ENCODE measurements at regions not wholly inside any gene's neighbourhood (a gene's known extent, or its start where the extent isn't known, plus 50 kb on each side); places are given as distances from the start of the nearest gene placed in this dataset.

- H2BK120ac ChIP-seq (replicated peaks; ENCODE audit: low read depth, low read length) = no peak overlapping the region
- no peak overlapping the region for H3K4ac ChIP-seq (replicated peaks; ENCODE audit: insufficient read length, low read depth, low read length)
- no peak overlapping the region for H2AFZ ChIP-seq (ENCODE audit: low read length)
- CTCF ChIA-PET (ENCODE audit: partially characterized antibody) = interaction anchor here (0.6 to 1.6 kb wide), 2 partner anchors 53 to 920 kb away, joined by 3 read pairs; no protein-coding TSS in a partner anchor
- no peak overlapping the region for H2BK20ac ChIP-seq (ENCODE audit: low read length)
- no peak overlapping the region for H2AK5ac ChIP-seq (ENCODE audit: low read depth, low read length)
- POLR2A ChIA-PET (ENCODE audit: partially characterized antibody) = no interaction called here
- H2BK12ac ChIP-seq (ENCODE audit: low read depth, low read length) = no peak overlapping the region
- no peak overlapping the region for H4K91ac ChIP-seq (replicated peaks; ENCODE audit: insufficient read length, low read length)
- H3K56ac ChIP-seq (replicated peaks; ENCODE audit: insufficient read length, low read depth, low read length) = no peak overlapping the region
- no peaks in the 10 kb centered on the region for H3K79me1 ChIP-seq (ENCODE audit: low read depth, low read length)
- H4K20me1 ChIP-seq (replicated peaks in 1 of 2; ENCODE audit: control insufficient read depth in 1 of 2, insufficient read depth in 2 of 2, low read length in 2 of 2) = no peaks in the 10 kb centered on the region
- no peaks in the 10 kb centered on the region for H3K36me3 ChIP-seq (ENCODE audit: control insufficient read depth in 2 of 4, insufficient read depth in 4 of 4, low read length in 3 of 4)
- no peaks in the 10 kb centered on the region for H3K23me2 ChIP-seq (ENCODE audit: low read depth, low read length)
- DNase-seq (ENCODE audit: low read depth in 1 of 2, low spot score in 2 of 2) (no peak), FAIRE-seq (no peak)
- no peaks in the 10 kb centered on the region for H3K79me2 ChIP-seq (ENCODE audit: control insufficient read depth in 1 of 2, insufficient read depth in 2 of 2, low read length in 2 of 2)
- no peak overlapping the region for H4K8ac ChIP-seq (ENCODE audit: extremely low read depth, insufficient read depth, low read length)
- no peak overlapping the region for H3K27ac ChIP-seq (ENCODE audit: low read depth, low read length)
- H2BK5ac ChIP-seq (ENCODE audit: low read depth, low read length) = no peak overlapping the region
- H3K23ac ChIP-seq (ENCODE audit: insufficient read length) = no peak overlapping the region
- 90% methylated on average over 2 of the region's 2 CpGs; no CpG with 5 or more reads in 1 of the 2 experiments for WGBS, 2 experiments (ENCODE audit: extremely low coverage in 1 of 2, insufficient coverage in 1 of 2, insufficient read length in 1 of 2, insufficient replicate concordance in 2 of 2, low coverage in 1 of 2, low lambda C conversion rate in 2 of 2, missing lambda C conversion rate in 1 of 2)
- H3K9ac ChIP-seq (replicated peaks in 1 of 4; ENCODE audit: extremely low read depth in 1 of 4, low read depth in 3 of 4, low read length in 3 of 4) = no peak overlapping the region
- no peak overlapping the region for H3K4me3 ChIP-seq (ENCODE audit: extremely low read depth in 1 of 4, insufficient read depth in 2 of 4, low read depth in 3 of 4, low read length in 4 of 4)
- H3K9me3 ChIP-seq (ENCODE audit: insufficient read depth in 2 of 2, low read depth in 1 of 2, low read length in 1 of 2) = no peaks in the 10 kb centered on the region
- no peak overlapping the region for H3K4me2 ChIP-seq (ENCODE audit: insufficient read depth in 1 of 2, low read depth in 2 of 2, low read length in 2 of 2)
- H3K14ac ChIP-seq (ENCODE audit: insufficient read length) = no peak overlapping the region
- H3K4me1 ChIP-seq (replicated peaks in 1 of 4; ENCODE audit: control insufficient read depth in 3 of 4, insufficient read depth in 4 of 4, low read length in 3 of 4) = no peaks in the 10 kb centered on the region
- no peak overlapping the region for H4K5ac ChIP-seq (ENCODE audit: insufficient read length, low read depth, low read length)
- no peak overlapping the region for H3K18ac ChIP-seq (ENCODE audit: extremely low read depth, low read length)
- H2BK15ac ChIP-seq (ENCODE audit: low read length) = no peak overlapping the region
- H3K27me3 ChIP-seq (replicated peaks in 1 of 4; ENCODE audit: control insufficient read depth in 3 of 4, extremely low read depth in 1 of 4, insufficient read depth in 3 of 4, low read length in 3 of 4) = no peaks in the 10 kb centered on the region
- TF ChIP-seq MAX (IDR thresholded peaks at IDR 0.05) = no peak
- no peak for TF ChIP-seq HDAC2 (IDR thresholded peaks at IDR 0.05; ENCODE audit: borderline replicate concordance in 1 of 2, low read depth in 2 of 2, low read length in 2 of 2)
- TF ChIP-seq ZNF274 (IDR thresholded peaks at IDR 0.05; ENCODE audit: borderline replicate concordance, extremely low read depth, low read length) = no peak
- TF ChIP-seq CHD1 (IDR thresholded peaks at IDR 0.05; ENCODE audit: low read depth, low read length) = no peak
- TF ChIP-seq SAP30 (IDR thresholded peaks at IDR 0.05; ENCODE audit: insufficient read depth, insufficient replicate concordance, low read length) = no peak
- TF ChIP-seq EZH2 (IDR thresholded peaks at IDR 0.05; ENCODE audit: low read depth, low read length, severe bottlenecking) = no peak
- no peak for TF ChIP-seq TEAD4 (IDR thresholded peaks at IDR 0.05; ENCODE audit: low read depth, low read length)
- no peak for TF ChIP-seq CREB1 (IDR thresholded peaks at IDR 0.05)
- TF ChIP-seq CEBPB (IDR thresholded peaks at IDR 0.05; ENCODE audit: low read depth, low read length) = no peak
- TF ChIP-seq POLR2A (IDR thresholded peaks at IDR 0.05; ENCODE audit: control extremely low read depth in 1 of 2, low read depth in 2 of 2, low read length in 2 of 2) = no peak
- TF ChIP-seq TCF12 (IDR thresholded peaks at IDR 0.05; ENCODE audit: low read depth, low read length) = no peak
- TF ChIP-seq EP300 (IDR thresholded peaks at IDR 0.05; ENCODE audit: borderline replicate concordance in 1 of 2, low read depth in 2 of 2, low read length in 2 of 2) = no peak
Observed at GRCh38 chr7:17090751-17091150, 207.7 kb upstream of the AHR start.
